ENCODE measurements at regions not wholly inside any gene's neighbourhood (a gene's known extent, or its start where the extent isn't known, plus 50 kb on each side); places are given as distances from the start of the nearest gene placed in this dataset.

DNA sequence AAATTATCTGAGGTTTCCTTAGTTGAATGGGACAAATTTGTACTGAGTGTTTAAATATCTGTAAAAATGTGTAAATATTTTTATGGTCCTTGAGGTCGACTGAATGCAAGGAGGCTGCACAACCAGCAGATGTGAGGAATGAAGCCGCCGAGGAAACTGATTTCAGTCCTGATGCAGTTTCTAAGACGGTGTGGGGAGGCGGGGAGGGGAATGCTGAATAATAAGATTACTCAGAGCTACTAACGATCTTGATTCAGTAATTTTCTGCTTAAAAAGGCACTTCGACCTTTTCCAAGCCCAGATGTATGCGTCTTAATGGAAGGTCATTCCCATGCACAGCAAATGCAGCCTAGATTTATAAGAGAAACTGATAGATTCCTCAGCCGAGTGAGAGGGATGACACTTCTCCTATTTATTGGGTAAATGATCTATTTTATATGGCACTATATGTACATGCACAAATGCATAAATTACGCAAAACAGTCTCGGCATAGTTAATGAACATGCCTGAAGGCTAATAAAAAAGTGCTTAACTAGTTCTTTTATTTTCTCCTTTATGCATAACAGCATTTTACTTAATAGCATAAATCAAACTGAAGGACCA, 167.6 kb upstream of the PITRM1 start:
- TF ChIP-seq POLR2AphosphoS5 (IDR thresholded peaks at IDR 0.05; ENCODE audit: insufficient read depth in 1 of 2, low read depth in 1 of 2) = no peak
- TF ChIP-seq, protein P1, sequence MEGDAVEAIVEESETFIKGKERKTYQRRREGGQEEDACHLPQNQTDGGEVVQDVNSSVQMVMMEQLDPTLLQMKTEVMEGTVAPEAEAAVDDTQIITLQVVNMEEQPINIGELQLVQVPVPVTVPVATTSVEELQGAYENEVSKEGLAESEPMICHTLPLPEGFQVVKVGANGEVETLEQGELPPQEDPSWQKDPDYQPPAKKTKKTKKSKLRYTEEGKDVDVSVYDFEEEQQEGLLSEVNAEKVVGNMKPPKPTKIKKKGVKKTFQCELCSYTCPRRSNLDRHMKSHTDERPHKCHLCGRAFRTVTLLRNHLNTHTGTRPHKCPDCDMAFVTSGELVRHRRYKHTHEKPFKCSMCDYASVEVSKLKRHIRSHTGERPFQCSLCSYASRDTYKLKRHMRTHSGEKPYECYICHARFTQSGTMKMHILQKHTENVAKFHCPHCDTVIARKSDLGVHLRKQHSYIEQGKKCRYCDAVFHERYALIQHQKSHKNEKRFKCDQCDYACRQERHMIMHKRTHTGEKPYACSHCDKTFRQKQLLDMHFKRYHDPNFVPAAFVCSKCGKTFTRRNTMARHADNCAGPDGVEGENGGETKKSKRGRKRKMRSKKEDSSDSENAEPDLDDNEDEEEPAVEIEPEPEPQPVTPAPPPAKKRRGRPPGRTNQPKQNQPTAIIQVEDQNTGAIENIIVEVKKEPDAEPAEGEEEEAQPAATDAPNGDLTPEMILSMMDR (IDR thresholded peaks at IDR 0.05) = no peak
- no peak for TF ChIP-seq POLR2A (IDR thresholded peaks at IDR 0.05)

Measured in vagina (tissue), 2 donors.